ENCODE measurements at regions not wholly inside any gene's neighbourhood (a gene's known extent, or its start where the extent isn't known, plus 50 kb on each side); places are given as distances from the start of the nearest gene placed in this dataset.

- TF ChIP-seq CTCF (IDR thresholded peaks at IDR 0.05) (no peak), POLR2A (IDR thresholded peaks at IDR 0.05) (no peak)
These were observed 441.4 kb downstream of the AEBP2 start for GRCh38 chr12:19880721-19881120.

All from heart left ventricle (tissue), 13 donors.